ENCODE measurements at regions not wholly inside any gene's neighbourhood (a gene's known extent, or its start where the extent isn't known, plus 50 kb on each side); places are given as distances from the start of the nearest gene placed in this dataset.

DNA sequence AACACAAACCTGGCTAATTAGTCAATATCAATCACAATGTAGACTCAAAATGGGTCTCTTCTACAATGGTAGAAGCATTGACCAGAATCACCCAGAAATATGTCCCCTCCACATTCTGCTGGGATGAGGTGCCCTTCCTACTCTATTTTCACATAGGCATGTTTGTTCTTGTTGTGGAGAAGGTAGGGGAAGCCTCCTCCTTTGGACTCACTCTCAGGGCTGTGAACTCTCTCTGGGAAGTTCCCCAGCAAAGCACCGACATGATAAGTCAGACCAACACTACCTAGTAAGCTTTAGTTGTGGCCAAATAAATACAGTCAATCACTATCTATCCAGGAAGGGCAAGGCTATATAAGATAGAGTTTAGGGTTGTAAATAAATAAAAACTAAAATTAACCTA lies 194.5 kb upstream of the UBL3 start:
- intact Hi-C loops (cut with micrococcal nuclease): no loop called here
- peaks cover 23% of the 10 kb centered on the region for H3K4me1 Mint-ChIP-seq (ENCODE audit: low read depth)

GRCh38 chr13:30043631-30043925 lies 193.2 kb upstream of the UBL3 start:
- no peaks in the 10 kb centered on the region for H3K36me3 Mint-ChIP-seq (ENCODE audit: low read depth)
- intact Hi-C loops (cut with micrococcal nuclease): no loop called here
- no peak overlapping the region for H3K27ac Mint-ChIP-seq
- DNase-seq (ENCODE audit: low spot score): no peak
- no peaks in the 10 kb centered on the region for H3K9me3 Mint-ChIP-seq
- H3K4me3 Mint-ChIP-seq: no peak overlapping the region
- H3K4me1 Mint-ChIP-seq (ENCODE audit: low read depth): peaks cover 23% of the 10 kb centered on the region
- H3K27me3 Mint-ChIP-seq (ENCODE audit: insufficient read depth): peaks cover 11% of the 10 kb centered on the region

More for the DNA sequence above, 194.5 kb upstream of the UBL3 start:
- no peaks in the 10 kb centered on the region for H3K9me3 Mint-ChIP-seq
- H3K4me3 Mint-ChIP-seq: no peak overlapping the region
- no peaks in the 10 kb centered on the region for H3K36me3 Mint-ChIP-seq (ENCODE audit: low read depth)
- DNase-seq (ENCODE audit: low spot score): no peak
- peaks cover 6% of the 10 kb centered on the region for H3K27me3 Mint-ChIP-seq (ENCODE audit: insufficient read depth)
- H3K27ac Mint-ChIP-seq: no peak overlapping the region

- DNase-seq (ENCODE audit: low spot score): no peak
- peaks cover 16% of the 10 kb centered on the region for H3K27me3 Mint-ChIP-seq (ENCODE audit: insufficient read depth)
- no peaks in the 10 kb centered on the region for H3K9me3 Mint-ChIP-seq
- no peak overlapping the region for H3K27ac Mint-ChIP-seq
- intact Hi-C loops (cut with micrococcal nuclease): no loop called here
- no peak overlapping the region for H3K4me3 Mint-ChIP-seq
- peaks cover 21% of the 10 kb centered on the region for H3K4me1 Mint-ChIP-seq (ENCODE audit: low read depth)
- H3K36me3 Mint-ChIP-seq (ENCODE audit: low read depth): no peaks in the 10 kb centered on the region
Measured at GRCh38 chr13:30042891-30043630, 192.6 kb upstream of the UBL3 start.

DNA sequence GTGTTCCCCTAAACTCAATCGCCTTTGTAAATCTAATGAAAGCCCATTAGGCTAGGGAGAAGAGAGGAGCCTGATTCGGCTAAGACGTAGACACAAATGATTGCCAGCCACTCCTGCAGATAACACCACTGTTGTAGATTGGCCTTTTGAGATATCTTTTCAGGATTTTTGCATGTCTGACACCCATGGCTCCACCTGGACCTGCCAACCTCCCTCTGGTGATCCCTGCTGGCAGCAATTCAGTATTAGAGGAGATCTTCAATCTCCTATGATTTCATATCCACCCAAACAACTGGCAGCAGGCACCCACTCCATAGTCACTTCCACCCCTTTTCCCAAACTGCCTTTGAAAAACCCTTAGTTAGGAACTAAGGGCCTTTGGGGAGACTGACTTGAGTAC lies 191.9 kb upstream of the UBL3 start:
- Mint-ChIP-seq H3K36me3 (ENCODE audit: low read depth) (no peaks in the 10 kb centered on the region), H3K27ac (no peak overlapping the region), H3K4me1 (ENCODE audit: low read depth) (peaks cover 13% of the 10 kb centered on the region), H3K9me3 (no peaks in the 10 kb centered on the region), H3K4me3 (no peak overlapping the region), H3K27me3 (ENCODE audit: insufficient read depth) (peaks cover 16% of the 10 kb centered on the region)
- intact Hi-C loops (cut with micrococcal nuclease): no loop called here
- DNase-seq (ENCODE audit: low spot score): no peak

- no peak overlapping the region for H3K27ac Mint-ChIP-seq
- peaks cover 19% of the 10 kb centered on the region for H3K27me3 Mint-ChIP-seq (ENCODE audit: insufficient read depth)
- H3K36me3 Mint-ChIP-seq (ENCODE audit: low read depth): no peaks in the 10 kb centered on the region
- DNase-seq (ENCODE audit: low spot score): no peak
- intact Hi-C loops (cut with micrococcal nuclease): no loop called here
- no peak overlapping the region for H3K4me3 Mint-ChIP-seq
- no peaks in the 10 kb centered on the region for H3K4me1 Mint-ChIP-seq (ENCODE audit: low read depth)
- no peaks in the 10 kb centered on the region for H3K9me3 Mint-ChIP-seq
Measured at GRCh38 chr13:30039511-30039911, 189.1 kb upstream of the UBL3 start.

DNA sequence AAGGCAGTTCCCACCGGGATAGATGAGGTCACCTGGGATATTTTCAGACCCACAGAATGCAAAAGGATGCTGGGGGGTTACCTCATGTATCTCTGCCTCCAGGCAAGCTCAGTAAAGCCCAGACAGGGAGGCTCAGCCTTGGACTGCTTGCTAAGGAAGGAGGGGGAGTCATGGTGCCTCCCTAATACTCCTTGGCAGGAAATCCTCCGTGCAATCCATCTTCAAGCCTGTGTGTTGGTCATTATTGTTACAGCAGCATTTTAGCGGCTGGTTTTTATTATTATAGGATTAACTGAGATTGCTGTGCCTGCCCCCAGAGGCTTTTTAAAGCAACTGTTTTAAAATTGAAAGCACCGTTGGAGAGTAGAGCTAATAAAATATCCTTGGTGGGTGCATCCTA lies 188.5 kb upstream of the UBL3 start:
- no peaks in the 10 kb centered on the region for H3K4me1 Mint-ChIP-seq (ENCODE audit: low read depth)
- no peak for DNase-seq (ENCODE audit: low spot score)
- intact Hi-C loops (cut with micrococcal nuclease): no loop called here
- H3K4me3 Mint-ChIP-seq: no peak overlapping the region
- H3K9me3 Mint-ChIP-seq: no peaks in the 10 kb centered on the region
- H3K36me3 Mint-ChIP-seq (ENCODE audit: low read depth): no peaks in the 10 kb centered on the region
- H3K27me3 Mint-ChIP-seq (ENCODE audit: insufficient read depth): peaks cover 19% of the 10 kb centered on the region
- H3K27ac Mint-ChIP-seq: no peak overlapping the region

- no peaks in the 10 kb centered on the region for H3K9me3 Mint-ChIP-seq
- H3K4me3 Mint-ChIP-seq: no peak overlapping the region
- H3K4me1 Mint-ChIP-seq (ENCODE audit: low read depth): no peaks in the 10 kb centered on the region
- intact Hi-C loops (cut with micrococcal nuclease): no loop called here
- peaks cover 19% of the 10 kb centered on the region for H3K27me3 Mint-ChIP-seq (ENCODE audit: insufficient read depth)
- H3K36me3 Mint-ChIP-seq (ENCODE audit: low read depth): no peaks in the 10 kb centered on the region
- no peak overlapping the region for H3K27ac Mint-ChIP-seq
- DNase-seq (ENCODE audit: low spot score): no peak
Measured at GRCh38 chr13:30037766-30038165, 187.3 kb upstream of the UBL3 start.

GRCh38 chr13:30037306-30037705 lies 186.9 kb upstream of the UBL3 start:
- no peak overlapping the region for H3K4me3 Mint-ChIP-seq
- no peaks in the 10 kb centered on the region for H3K36me3 Mint-ChIP-seq (ENCODE audit: low read depth)
- peaks cover 19% of the 10 kb centered on the region for H3K27me3 Mint-ChIP-seq (ENCODE audit: insufficient read depth)
- DNase-seq (ENCODE audit: low spot score): no peak
- intact Hi-C loops (cut with micrococcal nuclease): no loop called here
- no peaks in the 10 kb centered on the region for H3K9me3 Mint-ChIP-seq
- no peaks in the 10 kb centered on the region for H3K4me1 Mint-ChIP-seq (ENCODE audit: low read depth)
- no peak overlapping the region for H3K27ac Mint-ChIP-seq

DNA sequence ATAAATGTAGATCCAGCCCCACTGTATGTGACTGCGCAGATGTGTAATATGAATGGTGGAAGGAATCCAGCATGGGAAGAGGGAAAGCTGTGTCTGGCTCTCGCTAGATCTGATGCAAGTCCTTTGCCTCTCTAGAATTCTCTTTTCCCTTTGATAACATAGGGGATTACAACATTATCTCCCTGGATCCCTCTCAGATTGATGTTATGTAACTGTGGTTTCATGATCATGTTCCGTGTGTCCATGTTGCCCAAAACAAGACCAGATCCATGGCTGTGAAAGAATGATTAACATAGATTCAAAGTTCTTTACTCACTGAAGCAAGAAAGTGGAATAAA lies 184.0 kb upstream of the UBL3 start:
- no peak for DNase-seq (ENCODE audit: low spot score)
- H3K27ac Mint-ChIP-seq: no peak overlapping the region
- no peaks in the 10 kb centered on the region for H3K36me3 Mint-ChIP-seq (ENCODE audit: low read depth)
- H3K9me3 Mint-ChIP-seq: no peaks in the 10 kb centered on the region
- intact Hi-C loops (cut with micrococcal nuclease): no loop called here
- H3K27me3 Mint-ChIP-seq (ENCODE audit: insufficient read depth): peaks cover 8% of the 10 kb centered on the region
- no peaks in the 10 kb centered on the region for H3K4me1 Mint-ChIP-seq (ENCODE audit: low read depth)
- H3K4me3 Mint-ChIP-seq: no peak overlapping the region

DNA sequence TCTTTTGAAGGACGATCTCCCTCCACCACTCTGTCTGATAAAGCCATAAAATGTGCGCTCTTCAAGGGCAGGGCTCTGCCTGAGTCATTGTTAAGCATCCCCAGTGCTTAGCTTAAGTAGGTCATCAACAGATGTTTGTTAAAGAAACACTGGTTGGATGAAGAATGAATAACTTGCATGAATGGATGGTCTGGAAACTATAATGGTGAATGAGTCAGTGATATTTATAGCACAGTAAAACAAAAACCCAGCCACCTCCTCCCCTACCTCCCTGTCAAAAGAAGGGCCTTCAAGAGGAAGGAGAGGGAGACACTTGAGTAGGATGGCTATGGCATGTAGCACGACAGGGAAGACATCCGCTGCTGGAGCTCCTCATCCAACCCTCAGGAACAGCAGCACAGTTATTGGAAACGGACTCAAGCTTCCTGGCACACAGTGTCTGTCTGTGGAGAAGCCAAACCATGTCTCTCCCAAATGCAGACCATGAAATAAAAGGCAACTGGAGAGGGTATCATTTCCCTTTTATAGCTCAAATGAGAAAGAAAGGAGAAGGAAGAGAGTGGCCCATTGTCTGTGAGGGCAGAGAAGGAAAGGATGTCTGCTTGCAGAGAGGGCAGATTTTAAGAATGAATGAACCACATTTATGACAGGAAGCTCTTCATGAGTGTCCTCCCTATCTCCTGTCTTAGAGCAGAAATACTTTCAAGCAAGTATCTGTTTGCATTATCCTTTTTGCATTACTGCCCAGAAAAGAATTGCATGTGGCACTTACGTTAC lies 183.5 kb upstream of the UBL3 start:
- no peak overlapping the region for H3K4me3 Mint-ChIP-seq
- H3K9me3 Mint-ChIP-seq: no peaks in the 10 kb centered on the region
- no peaks in the 10 kb centered on the region for H3K4me1 Mint-ChIP-seq (ENCODE audit: low read depth)
- intact Hi-C loops (cut with micrococcal nuclease): no loop called here
- H3K36me3 Mint-ChIP-seq (ENCODE audit: low read depth): no peaks in the 10 kb centered on the region
- H3K27me3 Mint-ChIP-seq (ENCODE audit: insufficient read depth): peaks cover 7% of the 10 kb centered on the region
- DNase-seq (ENCODE audit: low spot score): no peak
- no peak overlapping the region for H3K27ac Mint-ChIP-seq

- Mint-ChIP-seq H3K4me3 (no peak overlapping the region), H3K36me3 (ENCODE audit: low read depth) (no peaks in the 10 kb centered on the region), H3K27ac (no peak overlapping the region), H3K9me3 (no peaks in the 10 kb centered on the region), H3K27me3 (ENCODE audit: insufficient read depth) (peaks cover 3% of the 10 kb centered on the region), H3K4me1 (ENCODE audit: low read depth) (no peaks in the 10 kb centered on the region)
- DNase-seq (ENCODE audit: low spot score): no peak
- intact Hi-C loops (cut with micrococcal nuclease): no loop called here
Measured at GRCh38 chr13:30032263-30032662, 181.8 kb upstream of the UBL3 start.

DNA sequence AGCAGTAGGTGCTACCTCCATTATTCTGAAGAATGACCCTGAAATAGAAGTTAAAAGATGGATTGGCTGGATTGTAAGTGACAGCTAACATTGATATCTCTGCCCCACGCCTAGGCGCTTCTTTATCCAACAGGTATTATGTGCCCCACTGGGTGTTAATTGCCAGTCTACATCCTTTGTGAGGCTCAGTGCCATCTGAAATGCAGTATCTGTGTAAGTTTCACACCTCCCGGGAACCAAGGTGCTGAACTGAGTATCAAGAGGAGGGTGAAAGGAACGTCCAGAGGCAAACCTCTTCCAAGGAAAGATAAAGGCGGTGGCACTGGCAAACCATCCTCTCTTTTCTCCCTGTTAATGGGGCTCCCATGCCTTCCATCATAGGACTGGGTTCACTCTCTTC lies 181.1 kb upstream of the UBL3 start:
- Mint-ChIP-seq H3K36me3 (ENCODE audit: low read depth) (no peaks in the 10 kb centered on the region), H3K4me1 (ENCODE audit: low read depth) (no peaks in the 10 kb centered on the region), H3K27ac (no peak overlapping the region), H3K27me3 (ENCODE audit: insufficient read depth) (peaks cover under 1% of the 10 kb centered on the region), H3K4me3 (no peak overlapping the region), H3K9me3 (no peaks in the 10 kb centered on the region)
- DNase-seq (ENCODE audit: low spot score): no peak
- intact Hi-C loops (cut with micrococcal nuclease): no loop called here

- intact Hi-C loops (cut with micrococcal nuclease): no loop called here
- no peaks in the 10 kb centered on the region for H3K27me3 Mint-ChIP-seq (ENCODE audit: insufficient read depth)
Measured at GRCh38 chr13:30030141-30030750, 179.8 kb upstream of the UBL3 start.

More at GRCh38 chr13:30030141-30030750, 179.8 kb upstream of the UBL3 start:
- H3K36me3 Mint-ChIP-seq (ENCODE audit: low read depth): no peaks in the 10 kb centered on the region
- H3K4me3 Mint-ChIP-seq: no peak overlapping the region
- H3K27ac Mint-ChIP-seq: no peak overlapping the region
- H3K4me1 Mint-ChIP-seq (ENCODE audit: low read depth): no peaks in the 10 kb centered on the region
- no peaks in the 10 kb centered on the region for H3K9me3 Mint-ChIP-seq
- DNase-seq (ENCODE audit: low spot score): no peak
